RWPE2 (cell line): ENCODE measurements at regions not wholly inside any gene's neighbourhood (a gene's known extent, or its start where the extent isn't known, plus 50 kb on each side); places are given as distances from the start of the nearest gene placed in this dataset.

Experiments
- ATAC-seq: fragments of 200-7000 bp; cut with Tn5 transposase; 3 replicates; pipeline ENCODE4 v1.9.1; 2021; ENCODE audit warnings: low read depth
- DNase-seq: peaks from one replicate; pipeline ENCODE4 v3.0.0-alpha.2; 2020; ENCODE audit warnings: low spot score
- H3K27ac ChIP-seq: fragments of 450-650 bp; 2 replicates; pipeline ENCODE4 v1.5.1; 2017; ENCODE audit warnings: mild to moderate bottlenecking; ENCODE audit not compliant: poor library complexity, severe bottlenecking
- H3K27me3 ChIP-seq: fragments of 250-450 bp; sonication (Bioruptor Pico); 2 replicates; pipeline ENCODE4 v1.5.1; 2021; ENCODE audit warnings: mild to moderate bottlenecking, moderate library complexity; ENCODE audit not compliant: insufficient read depth, poor library complexity, severe bottlenecking
- H3K36me3 ChIP-seq: fragments of 250-450 bp; sonication (Bioruptor Pico); 2 replicates; pipeline ENCODE4 v1.5.1; 2020; ENCODE audit warnings: low read depth, mild to moderate bottlenecking, moderate library complexity
- H3K4me1 ChIP-seq: fragments of 250-450 bp; sonication (Bioruptor Pico); 2 replicates; pipeline ENCODE4 v1.5.1; 2021; ENCODE audit warnings: mild to moderate bottlenecking, moderate library complexity; ENCODE audit not compliant: insufficient read depth, poor library complexity, severe bottlenecking
- H3K4me3 ChIP-seq: fragments of 250-450 bp; sonication (Bioruptor Pico); 2 replicates; pipeline ENCODE4 v1.5.1; 2021; ENCODE audit warnings: mild to moderate bottlenecking, moderate library complexity; ENCODE audit not compliant: severe bottlenecking
- H3K9me3 ChIP-seq: fragments of 250-450 bp; sonication (Bioruptor Pico); 2 replicates; pipeline ENCODE4 v1.5.1; 2021; ENCODE audit warnings: mild to moderate bottlenecking, moderate library complexity; ENCODE audit not compliant: severe bottlenecking
- CTCF ChIP-seq: fragments of 450-650 bp; IDR thresholded peaks from one replicate; pipeline ENCODE4 v1.5.1; 2017; ENCODE audit warnings: mild to moderate bottlenecking, moderate library complexity; ENCODE audit not compliant: poor library complexity, severe bottlenecking

- no peak overlapping the region for H3K4me3 ChIP-seq
Observed at GRCh38 chr3:194837457-194838127, 151.9 kb downstream of the FAM43A start.

GRCh38 chr3:194838236-194838635, 152.6 kb downstream of the FAM43A start:
- Histone ChIP-seq H3K4me1 (no peaks in the 10 kb centered on the region), H3K4me3 (no peak overlapping the region)
- TF ChIP-seq CTCF = no peak

More at GRCh38 chr3:194837457-194838127, 151.9 kb downstream of the FAM43A start:
- H3K27me3 ChIP-seq = no peaks in the 10 kb centered on the region
- no peak for TF ChIP-seq CTCF
- no peaks in the 10 kb centered on the region for H3K36me3 ChIP-seq
- H3K27ac ChIP-seq = no peak overlapping the region
- no peaks in the 10 kb centered on the region for H3K9me3 ChIP-seq
- DNase-seq (no peak), ATAC-seq (no peak)
- no peaks in the 10 kb centered on the region for H3K4me1 ChIP-seq

GRCh38 chr3:194840661-194841514, 155.2 kb downstream of the FAM43A start:
- no peaks in the 10 kb centered on the region for H3K27me3 ChIP-seq
- ATAC-seq (no peak), DNase-seq (no peak)
- no peak for TF ChIP-seq CTCF
- H3K9me3 ChIP-seq = no peaks in the 10 kb centered on the region
- H3K36me3 ChIP-seq = no peaks in the 10 kb centered on the region
- no peaks in the 10 kb centered on the region for H3K4me1 ChIP-seq
- H3K27ac ChIP-seq = no peak overlapping the region
- H3K4me3 ChIP-seq = no peak overlapping the region

More at GRCh38 chr3:194838236-194838635, 152.6 kb downstream of the FAM43A start:
- H3K36me3 ChIP-seq = no peaks in the 10 kb centered on the region
- H3K27me3 ChIP-seq = no peaks in the 10 kb centered on the region
- ATAC-seq (no peak), DNase-seq (no peak)
- no peak overlapping the region for H3K27ac ChIP-seq
- H3K9me3 ChIP-seq = no peaks in the 10 kb centered on the region

- DNase-seq (no peak), ATAC-seq (no peak)
- H3K9me3 ChIP-seq = no peaks in the 10 kb centered on the region
- no peak overlapping the region for H3K27ac ChIP-seq
- no peaks in the 10 kb centered on the region for H3K27me3 ChIP-seq
- H3K36me3 ChIP-seq = no peaks in the 10 kb centered on the region
- H3K4me3 ChIP-seq = no peak overlapping the region
- TF ChIP-seq CTCF = no peak
- H3K4me1 ChIP-seq = no peaks in the 10 kb centered on the region
Observed at GRCh38 chr3:194841515-194841841, 155.8 kb downstream of the FAM43A start.

GRCh38 chr3:194843556-194843955, 157.9 kb downstream of the FAM43A start:
- DNase-seq (no peak), ATAC-seq (no peak)
- H3K27ac ChIP-seq = no peak overlapping the region
- no peaks in the 10 kb centered on the region for H3K4me1 ChIP-seq
- TF ChIP-seq CTCF = no peak
- no peaks in the 10 kb centered on the region for H3K27me3 ChIP-seq
- H3K36me3 ChIP-seq = no peaks in the 10 kb centered on the region
- no peak overlapping the region for H3K4me3 ChIP-seq
- no peaks in the 10 kb centered on the region for H3K9me3 ChIP-seq
